Esophagus squamous epithelium (tissue), 4 donors: ENCODE measurements at regions not wholly inside any gene's neighbourhood (a gene's known extent, or its start where the extent isn't known, plus 50 kb on each side); places are given as distances from the start of the nearest gene placed in this dataset.

Experiments used
- POLR2A ChIP-seq, 4 donors: fragments of 450-650 bp; IDR thresholded peaks; one replicate each; pipeline ENCODE4 v1.6.1; 2017; ENCODE audit warnings: antibody characterized with exemption in 4 of 4, mild to moderate bottlenecking in 4 of 4, moderate library complexity in 3 of 4
- TF ChIP-seq, protein P1 (sequence below), 6 experiments: fragments of 450-650 bp in 4 of 6; fragments of 200-600 bp in 2 of 6; sonication (generic) in 2 of 6; IDR thresholded peaks; one replicate each; pipeline ENCODE4 v1.5.1; 2016 to 2019; ENCODE audit warnings: antibody characterized with exemption in 6 of 6, mild to moderate bottlenecking in 4 of 6, moderate library complexity in 4 of 6

DNA sequence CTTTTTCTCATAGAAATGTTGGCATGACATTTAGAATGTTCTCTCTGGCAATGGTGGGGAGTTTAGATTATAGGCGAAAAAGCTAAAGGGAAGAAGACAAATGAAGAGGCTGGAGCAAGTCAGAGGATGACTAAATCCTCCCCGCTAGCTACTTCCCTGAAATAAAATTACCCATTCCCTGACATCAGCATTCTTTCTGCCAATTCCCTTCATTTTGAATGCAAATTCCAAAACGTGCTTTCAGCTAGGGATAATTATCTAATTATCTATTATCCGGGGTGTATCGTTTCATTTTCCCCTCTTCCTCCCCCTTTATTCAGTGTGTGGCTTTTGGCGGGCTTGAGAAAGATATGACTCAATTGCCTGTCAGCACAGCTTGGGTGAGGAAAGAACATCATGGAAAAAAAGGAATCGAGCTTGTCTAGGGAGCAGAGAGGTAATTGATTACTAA is 672.3 kb downstream of the TNS3 start:
- TF ChIP-seq, protein P1, sequence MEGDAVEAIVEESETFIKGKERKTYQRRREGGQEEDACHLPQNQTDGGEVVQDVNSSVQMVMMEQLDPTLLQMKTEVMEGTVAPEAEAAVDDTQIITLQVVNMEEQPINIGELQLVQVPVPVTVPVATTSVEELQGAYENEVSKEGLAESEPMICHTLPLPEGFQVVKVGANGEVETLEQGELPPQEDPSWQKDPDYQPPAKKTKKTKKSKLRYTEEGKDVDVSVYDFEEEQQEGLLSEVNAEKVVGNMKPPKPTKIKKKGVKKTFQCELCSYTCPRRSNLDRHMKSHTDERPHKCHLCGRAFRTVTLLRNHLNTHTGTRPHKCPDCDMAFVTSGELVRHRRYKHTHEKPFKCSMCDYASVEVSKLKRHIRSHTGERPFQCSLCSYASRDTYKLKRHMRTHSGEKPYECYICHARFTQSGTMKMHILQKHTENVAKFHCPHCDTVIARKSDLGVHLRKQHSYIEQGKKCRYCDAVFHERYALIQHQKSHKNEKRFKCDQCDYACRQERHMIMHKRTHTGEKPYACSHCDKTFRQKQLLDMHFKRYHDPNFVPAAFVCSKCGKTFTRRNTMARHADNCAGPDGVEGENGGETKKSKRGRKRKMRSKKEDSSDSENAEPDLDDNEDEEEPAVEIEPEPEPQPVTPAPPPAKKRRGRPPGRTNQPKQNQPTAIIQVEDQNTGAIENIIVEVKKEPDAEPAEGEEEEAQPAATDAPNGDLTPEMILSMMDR (IDR thresholded peaks at IDR 0.05), result no peak
- no peak for TF ChIP-seq POLR2A (IDR thresholded peaks at IDR 0.05)
